H9 (cell line): ENCODE measurements at regions not wholly inside any gene's neighbourhood (a gene's known extent, or its start where the extent isn't known, plus 50 kb on each side); places are given as distances from the start of the nearest gene placed in this dataset.
"Not testable (repeated sequence)": the region's sequence is repeated elsewhere in the genome, so short reads cannot be mapped to it uniquely, and the experiment has no call there.

Source experiments
- DNase-seq: peaks from one replicate; pipeline ENCODE4 v3.0.0-alpha.2; 2017
- H2AFZ ChIP-seq: one replicate; pipeline ENCODE4 v1.6.1; 2013; ENCODE audit warnings: mild to moderate bottlenecking, low read length, control low read depth, moderate library complexity
- H2AK5ac ChIP-seq: 2 replicates; pipeline ENCODE4 v1.6.1; 2013; ENCODE audit warnings: low read length, control low read depth, mixed read lengths; ENCODE audit not compliant: insufficient read length
- H2BK120ac ChIP-seq: one replicate; pipeline ENCODE4 v1.6.1; 2013; ENCODE audit warnings: low read depth, mild to moderate bottlenecking, low read length, control low read depth, inconsistent platforms; ENCODE audit not compliant: poor library complexity, severe bottlenecking
- H2BK12ac ChIP-seq: 2 replicates; pipeline ENCODE4 v1.6.1; 2013; ENCODE audit warnings: low read length, control low read depth, mixed read lengths, low read depth; ENCODE audit not compliant: insufficient read length
- H2BK15ac ChIP-seq: 2 replicates; pipeline ENCODE4 v1.6.1; 2013; ENCODE audit warnings: low read depth, low read length, control low read depth
- H2BK20ac ChIP-seq: one replicate; pipeline ENCODE4 v1.6.1; 2013; ENCODE audit warnings: low read depth, mild to moderate bottlenecking, low read length, control low read depth, inconsistent platforms; ENCODE audit not compliant: poor library complexity, severe bottlenecking
- H2BK5ac ChIP-seq: 2 replicates; pipeline ENCODE4 v1.6.1; 2013; ENCODE audit warnings: low read length, control low read depth, mixed read lengths; ENCODE audit not compliant: insufficient read length
- H3K14ac ChIP-seq: 2 replicates; pipeline ENCODE4 v1.6.1; 2013; ENCODE audit warnings: low read length, control low read depth; ENCODE audit not compliant: insufficient read depth
- H3K18ac ChIP-seq: 2 replicates; pipeline ENCODE4 v1.6.1; 2013; ENCODE audit warnings: low read depth, mild to moderate bottlenecking, mixed read lengths, low read length, control low read depth; ENCODE audit not compliant: insufficient read length
- H3K23ac ChIP-seq: 2 replicates; pipeline ENCODE4 v1.6.1; 2013; ENCODE audit warnings: low read length, control low read depth, mixed read lengths, low read depth; ENCODE audit not compliant: insufficient read length
- H3K23me2 ChIP-seq: 2 replicates; pipeline ENCODE4 v1.6.1; 2013; ENCODE audit warnings: low read depth, mild to moderate bottlenecking, mixed read lengths, low read length, control low read depth; ENCODE audit not compliant: insufficient read length, poor library complexity, severe bottlenecking
- H3K27ac ChIP-seq: 2 replicates; pipeline ENCODE4 v1.5.1; 2013; ENCODE audit warnings: low read length, control low read depth, mixed read lengths, low read depth; ENCODE audit not compliant: insufficient read length
- H3K27me3 ChIP-seq: 2 replicates; pipeline ENCODE4 v1.6.1; 2013; ENCODE audit warnings: low read length, control low read depth, inconsistent platforms; ENCODE audit not compliant: insufficient read depth
- H3K4ac ChIP-seq: 2 replicates; pipeline ENCODE4 v1.6.1; 2013; ENCODE audit warnings: low read depth, mild to moderate bottlenecking, control low read depth, inconsistent platforms, low read length, moderate library complexity
- H3K4me1 ChIP-seq: 2 replicates; pipeline ENCODE4 v1.6.1; 2013; ENCODE audit warnings: low read length, control low read depth, inconsistent platforms; ENCODE audit not compliant: insufficient read depth
- H3K4me2 ChIP-seq: 2 replicates; pipeline ENCODE4 v1.6.1; 2013; ENCODE audit warnings: low read length, control low read depth, mixed read lengths; ENCODE audit not compliant: insufficient read length, insufficient read depth
- H3K56ac ChIP-seq: 2 replicates; pipeline ENCODE4 v1.6.1; 2013; ENCODE audit warnings: low read depth, mild to moderate bottlenecking, mixed read lengths, low read length, control low read depth; ENCODE audit not compliant: insufficient read length
- H3K79me1 ChIP-seq: 2 replicates; pipeline ENCODE4 v1.6.1; 2013; ENCODE audit warnings: low read depth, mild to moderate bottlenecking, moderate library complexity, low read length, control low read depth, inconsistent platforms; ENCODE audit not compliant: insufficient read depth, poor library complexity, severe bottlenecking
- H3K79me2 ChIP-seq: 2 replicates; pipeline ENCODE4 v1.6.1; 2013; ENCODE audit warnings: low read length, control low read depth, inconsistent platforms; ENCODE audit not compliant: insufficient read depth
- H3K9ac ChIP-seq: 2 replicates; pipeline ENCODE4 v1.6.1; 2013; ENCODE audit warnings: low read length, control low read depth, mixed read lengths; ENCODE audit not compliant: insufficient read length; ENCODE audit errors: extremely low read depth
- H3K9me3 ChIP-seq: one replicate; pipeline ENCODE4 v1.6.1; 2013; ENCODE audit warnings: low read depth, low read length, inconsistent platforms; ENCODE audit not compliant: control insufficient read depth
- H3T11ph ChIP-seq: one replicate; pipeline ENCODE4 v1.6.1; 2013; ENCODE audit warnings: mild to moderate bottlenecking, low read length, control low read depth, inconsistent platforms
- H4K20me1 ChIP-seq: one replicate; pipeline ENCODE4 v1.6.1; 2013; ENCODE audit not compliant: control insufficient read depth, insufficient read length, insufficient read depth
- H4K5ac ChIP-seq: 2 replicates; pipeline ENCODE4 v1.6.1; 2013; ENCODE audit warnings: low read depth, mild to moderate bottlenecking, mixed read lengths, low read length, control low read depth; ENCODE audit not compliant: insufficient read length
- H4K8ac ChIP-seq: replicated peaks from 2 replicates; pipeline ENCODE4 v1.6.1; 2013; ENCODE audit warnings: low read length, control low read depth, mixed read lengths, low read depth; ENCODE audit not compliant: insufficient read length
- H4K91ac ChIP-seq: 2 replicates; pipeline ENCODE4 v1.6.1; 2013; ENCODE audit warnings: low read depth, mild to moderate bottlenecking, moderate library complexity, mixed read lengths, low read length, control low read depth; ENCODE audit not compliant: insufficient read length
- H3K27ac Mint-ChIP-seq, 3 experiments: 2 replicates in 2 of 3; 3 replicates in 1 of 3; pipeline ENCODE4 v1.8.0; 2020 to 2021; ENCODE audit warnings: mixed read lengths in 3 of 3, mild to moderate bottlenecking in 1 of 3, moderate library complexity in 1 of 3
- H3K27me3 Mint-ChIP-seq: 2 replicates; pipeline ENCODE4 v1.8.0; 2021; ENCODE audit warnings: low read depth, mild to moderate bottlenecking, moderate library complexity, mixed read lengths
- H3K36me3 Mint-ChIP-seq, 3 experiments: 2 replicates in 2 of 3; 3 replicates in 1 of 3; pipeline ENCODE4 v1.8.0; 2020 to 2021; ENCODE audit warnings: low read depth in 3 of 3, mixed read lengths in 3 of 3; ENCODE audit not compliant: insufficient read depth in 1 of 3
- H3K4me1 Mint-ChIP-seq, 2 experiments: 2 replicates each; pipeline ENCODE4 v1.8.0; 2020; ENCODE audit warnings: mixed read lengths in 2 of 2
- H3K4me3 Mint-ChIP-seq, 2 experiments: 2 replicates in 1 of 2; 3 replicates in 1 of 2; pipeline ENCODE4 v1.8.0; 2020 to 2021; ENCODE audit warnings: mild to moderate bottlenecking in 2 of 2, mixed read lengths in 2 of 2, moderate library complexity in 1 of 2
- H3K9me3 Mint-ChIP-seq, 2 experiments: 2 replicates in 1 of 2; 3 replicates in 1 of 2; pipeline ENCODE4 v1.8.0; 2020; ENCODE audit warnings: mild to moderate bottlenecking in 2 of 2, mixed read lengths in 2 of 2, moderate library complexity in 1 of 2
- WGBS: extraction: QIAGEN DNeasy Blood & Tissue Kit; methylation state at CpG from one replicate; pipeline ENCODE4 v1.1.7; 2013; ENCODE audit warnings: missing lambda C conversion rate, low lambda C conversion rate, mixed read lengths; ENCODE audit not compliant: insufficient read length; ENCODE audit errors: extremely low coverage; 5-methylcytosine and 5-hydroxymethylcytosine counted together

GRCh38 chr16:29143739-29144668 lies 159.2 kb downstream of the LAT start:
- not testable (repeated sequence) for H3K56ac ChIP-seq, H3K27me3 ChIP-seq, H2BK15ac ChIP-seq, H2BK12ac ChIP-seq, H2BK5ac ChIP-seq, DNase-seq, H2AK5ac ChIP-seq, H4K20me1 ChIP-seq, H3K4me1 ChIP-seq, H3K27ac ChIP-seq, H2BK20ac ChIP-seq, H3K9me3 ChIP-seq, H2BK120ac ChIP-seq, H3K4ac ChIP-seq, H3K18ac ChIP-seq, H4K8ac ChIP-seq, H3K14ac ChIP-seq, H3K79me2 ChIP-seq, H3K9ac ChIP-seq, H3T11ph ChIP-seq, H3K23me2 ChIP-seq, H4K91ac ChIP-seq, H3K27me3 Mint-ChIP-seq, H3K4me2 ChIP-seq, H2AFZ ChIP-seq, H3K36me3 Mint-ChIP-seq, H3K4me3 Mint-ChIP-seq, H3K9me3 Mint-ChIP-seq, H3K79me1 ChIP-seq, H4K5ac ChIP-seq, H3K23ac ChIP-seq
- H3K4me1 Mint-ChIP-seq, result peaks cover 2 to 15% of the 10 kb centered on the region in 2 experiments; a peak in 3 of 4 replicates
- H3K27ac Mint-ChIP-seq, result 0 out of 7 replicates have a peak overlapping the region, but pooled peaks of 1 of the 3 experiments have one; percentile 31
- WGBS, result no CpG with 5 or more reads among the region's 23 CpGs

GRCh38 chr16:29142506-29142905 lies 157.7 kb downstream of the LAT start:
- H2BK15ac ChIP-seq, result not testable (repeated sequence)

More at GRCh38 chr16:29142506-29142905, 157.7 kb downstream of the LAT start:
- not testable (repeated sequence) for H2AFZ ChIP-seq, H3K4ac ChIP-seq, H2BK12ac ChIP-seq, H3K79me2 ChIP-seq, H3K23me2 ChIP-seq, H3K4me2 ChIP-seq, DNase-seq, H4K20me1 ChIP-seq, H3K27me3 ChIP-seq, H2BK5ac ChIP-seq, H3K9ac ChIP-seq, H3K23ac ChIP-seq, H2BK120ac ChIP-seq, H4K8ac ChIP-seq, H4K91ac ChIP-seq, H3K14ac ChIP-seq, H3K4me3 Mint-ChIP-seq, H4K5ac ChIP-seq, H3K27me3 Mint-ChIP-seq, H3K18ac ChIP-seq, H3K56ac ChIP-seq, H3K27ac ChIP-seq, H2AK5ac ChIP-seq, H3K79me1 ChIP-seq, H3T11ph ChIP-seq, H2BK20ac ChIP-seq, H3K9me3 Mint-ChIP-seq, H3K9me3 ChIP-seq, H3K4me1 ChIP-seq, H3K36me3 Mint-ChIP-seq
- Mint-ChIP-seq H3K27ac (0 out of 7 replicates have a peak overlapping the region, but pooled peaks of 1 of the 3 experiments have one; percentile 66), H3K4me1 (peaks cover 0 to 15% of the 10 kb centered on the region in 2 experiments; a peak in 3 of 4 replicates)
- WGBS, result no CpG with 5 or more reads among the region's 14 CpGs
